PC-3 (cell line): ENCODE measurements at regions not wholly inside any gene's neighbourhood (a gene's known extent, or its start where the extent isn't known, plus 50 kb on each side); places are given as distances from the start of the nearest gene placed in this dataset.
"Not testable (repeated sequence)": the region's sequence is repeated elsewhere in the genome, so short reads cannot be mapped to it uniquely, and the experiment has no call there.

Source experiments
- CTCF ChIP-seq: fragments of 300-600 bp; sonication (generic); conservative IDR thresholded peaks from 2 replicates; pipeline ENCODE4 v1.5.1; 2017; ENCODE audit warnings: antibody characterized with exemption, low read depth, mild to moderate bottlenecking, low read length
- EZH2phosphoT487 ChIP-seq: fragments of 300-600 bp; sonication (generic); IDR thresholded peaks from 2 replicates; pipeline ENCODE4 v1.6.1; 2018; ENCODE audit warnings: mild to moderate bottlenecking, antibody characterized with exemption, low read length, borderline replicate concordance

- not testable (repeated sequence) for TF ChIP-seq CTCF, EZH2phosphoT487
Observed at GRCh38 chr18:77353349-77353748, 103.7 kb downstream of the GALR1 start.
